ENCODE measurements at regions not wholly inside any gene's neighbourhood (a gene's known extent, or its start where the extent isn't known, plus 50 kb on each side); places are given as distances from the start of the nearest gene placed in this dataset.

DNA sequence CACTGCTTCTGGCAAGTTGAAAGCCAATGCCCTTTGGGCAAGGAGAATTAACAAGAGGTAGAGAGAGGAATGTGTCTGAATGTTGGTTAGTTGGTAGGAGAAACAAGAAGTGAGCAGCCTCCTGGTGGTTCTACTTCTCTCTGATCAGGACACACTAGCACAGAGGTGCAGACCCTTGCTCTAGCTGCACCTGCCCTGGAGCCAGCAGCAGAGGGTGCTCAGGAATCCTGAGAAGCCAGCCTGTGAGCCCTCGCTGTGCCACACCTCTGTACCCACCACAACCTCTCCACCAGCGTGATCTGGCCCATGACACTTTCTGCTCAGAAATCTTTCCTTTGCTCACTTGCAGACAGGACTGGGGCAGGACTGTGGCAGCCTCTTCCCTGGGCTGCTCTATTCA, 364.7 kb downstream of the RPS24 start:
- TF ChIP-seq, protein P1, sequence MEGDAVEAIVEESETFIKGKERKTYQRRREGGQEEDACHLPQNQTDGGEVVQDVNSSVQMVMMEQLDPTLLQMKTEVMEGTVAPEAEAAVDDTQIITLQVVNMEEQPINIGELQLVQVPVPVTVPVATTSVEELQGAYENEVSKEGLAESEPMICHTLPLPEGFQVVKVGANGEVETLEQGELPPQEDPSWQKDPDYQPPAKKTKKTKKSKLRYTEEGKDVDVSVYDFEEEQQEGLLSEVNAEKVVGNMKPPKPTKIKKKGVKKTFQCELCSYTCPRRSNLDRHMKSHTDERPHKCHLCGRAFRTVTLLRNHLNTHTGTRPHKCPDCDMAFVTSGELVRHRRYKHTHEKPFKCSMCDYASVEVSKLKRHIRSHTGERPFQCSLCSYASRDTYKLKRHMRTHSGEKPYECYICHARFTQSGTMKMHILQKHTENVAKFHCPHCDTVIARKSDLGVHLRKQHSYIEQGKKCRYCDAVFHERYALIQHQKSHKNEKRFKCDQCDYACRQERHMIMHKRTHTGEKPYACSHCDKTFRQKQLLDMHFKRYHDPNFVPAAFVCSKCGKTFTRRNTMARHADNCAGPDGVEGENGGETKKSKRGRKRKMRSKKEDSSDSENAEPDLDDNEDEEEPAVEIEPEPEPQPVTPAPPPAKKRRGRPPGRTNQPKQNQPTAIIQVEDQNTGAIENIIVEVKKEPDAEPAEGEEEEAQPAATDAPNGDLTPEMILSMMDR (IDR thresholded peaks at IDR 0.05; ENCODE audit: low read length) = no peak
- TF ChIP-seq EZH2 (IDR thresholded peaks at IDR 0.05; ENCODE audit: borderline replicate concordance, low read length) = no peak
